Activated T-helper 1 cell treated with anti-CD3 and anti-CD28 coated beads, Interleukin-12 subunit alpha, Interleukin-12 subunit beta, Interleukin-2, Interleukin-4 antibody, amounts not matched to agents 30 ng/mL and 10 ng/mL and 1 ng/mL, durations not matched to agents 14 hours and 24 hours and 36 hours (primary cell): ENCODE measurements at regions not wholly inside any gene's neighbourhood (a gene's known extent, or its start where the extent isn't known, plus 50 kb on each side); places are given as distances from the start of the nearest gene placed in this dataset.
"Not testable (repeated sequence)": the region's sequence is repeated elsewhere in the genome, so short reads cannot be mapped to it uniquely, and the experiment has no call there.

Experiments
- DNase-seq: peaks from one replicate; pipeline ENCODE4 v3.0.0; 2021; ENCODE audit warnings: low spot score
- H3K27ac Mint-ChIP-seq: one replicate; pipeline ENCODE4 v1.8.0; 2021; ENCODE audit warnings: mild to moderate bottlenecking, mixed read lengths
- H3K27me3 Mint-ChIP-seq: one replicate; pipeline ENCODE4 v1.8.0; 2022; ENCODE audit warnings: mild to moderate bottlenecking, moderate library complexity, mixed read lengths; ENCODE audit not compliant: insufficient read depth
- H3K36me3 Mint-ChIP-seq: one replicate; pipeline ENCODE4 v1.8.0; 2021; ENCODE audit warnings: low read depth, mixed read lengths
- H3K4me1 Mint-ChIP-seq: one replicate; pipeline ENCODE4 v1.8.0; 2021; ENCODE audit warnings: low read depth, mixed read lengths
- H3K4me3 Mint-ChIP-seq: one replicate; pipeline ENCODE4 v1.8.0; 2021; ENCODE audit warnings: mild to moderate bottlenecking, moderate library complexity, mixed read lengths
- H3K9me3 Mint-ChIP-seq: one replicate; pipeline ENCODE4 v1.8.0; 2021; ENCODE audit warnings: mixed read lengths
- intact Hi-C: fragments of 100-400 bp; cut with micrococcal nuclease; formaldehyde crosslinking; loops from one replicate; pipeline ENCODE4 v1.15.1; 2024

DNA sequence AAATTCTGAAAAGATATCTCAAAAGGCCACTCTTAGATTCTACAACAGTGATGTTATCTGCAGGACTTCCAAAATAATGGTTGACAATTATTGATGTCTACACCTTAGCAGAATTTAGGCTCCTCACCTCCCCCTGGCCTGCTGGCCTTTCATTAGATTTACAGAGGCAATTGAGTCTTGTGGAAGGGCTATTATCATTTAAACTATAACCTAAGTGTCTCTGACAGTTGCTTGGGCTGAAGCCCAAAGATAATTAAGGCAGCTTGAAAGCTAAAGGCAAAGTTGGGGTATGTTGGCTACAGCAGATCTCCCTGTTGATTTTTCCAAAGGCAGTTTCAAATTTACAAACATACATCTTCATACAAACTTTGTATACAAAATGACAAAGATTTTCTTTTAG lies 912.3 kb downstream of the TAF11L14 start:
- intact Hi-C loops = no loop called here
- H3K27me3 Mint-ChIP-seq = no peaks in the 10 kb centered on the region
- H3K9me3 Mint-ChIP-seq = no peaks in the 10 kb centered on the region
- H3K36me3 Mint-ChIP-seq = no peaks in the 10 kb centered on the region
- H3K27ac Mint-ChIP-seq = no peak overlapping the region
- DNase-seq = no peak
- H3K4me1 Mint-ChIP-seq = no peaks in the 10 kb centered on the region
- no peak overlapping the region for H3K4me3 Mint-ChIP-seq

DNA sequence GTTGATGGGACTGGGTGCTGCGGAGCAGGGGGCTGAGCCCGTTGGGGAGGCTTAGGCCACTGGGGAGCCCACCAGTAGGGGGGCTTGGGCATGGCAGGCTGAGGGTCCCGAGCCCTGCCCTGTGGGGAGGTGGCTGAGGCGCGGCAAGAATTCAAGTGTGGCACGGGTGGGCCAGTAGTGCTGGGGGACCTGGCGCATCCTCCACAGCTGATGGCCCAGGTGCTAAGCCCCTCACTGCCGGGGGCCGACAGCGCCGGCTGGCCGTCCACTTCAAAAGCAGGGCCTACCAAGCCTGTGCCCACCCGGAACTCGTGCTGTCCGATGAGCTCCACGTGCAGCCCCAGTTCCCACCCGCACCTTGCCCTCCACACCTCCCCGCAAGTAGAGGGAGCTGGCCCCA lies 917.5 kb downstream of the TAF11L14 start:
- peaks cover 10% of the 10 kb centered on the region for H3K9me3 Mint-ChIP-seq
- H3K36me3 Mint-ChIP-seq = no peaks in the 10 kb centered on the region
- no peak for DNase-seq
- H3K4me3 Mint-ChIP-seq = no peak overlapping the region
- no peaks in the 10 kb centered on the region for H3K27me3 Mint-ChIP-seq
- H3K4me1 Mint-ChIP-seq = no peaks in the 10 kb centered on the region
- H3K27ac Mint-ChIP-seq = no peak overlapping the region
- intact Hi-C loops = no loop called here

DNA sequence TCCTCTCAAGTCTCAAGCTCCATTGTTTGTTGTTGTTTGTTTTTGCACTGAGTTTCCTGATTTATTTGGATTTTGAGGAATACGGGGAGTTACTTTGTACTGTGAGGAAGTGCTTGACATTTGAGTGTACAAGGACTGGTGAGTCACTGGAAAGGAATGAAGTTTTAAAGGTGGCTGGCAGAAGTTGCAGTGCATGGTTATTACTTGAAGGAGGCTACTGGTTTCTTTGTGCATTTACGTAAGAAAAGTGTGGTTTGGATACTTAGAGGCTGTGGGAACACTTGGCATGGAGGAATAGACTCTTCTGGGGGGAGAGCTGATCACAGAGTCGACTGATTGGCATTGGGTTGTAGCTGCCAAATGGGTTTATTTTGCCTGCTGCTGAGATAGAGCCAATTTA lies 919.0 kb downstream of the TAF11L14 start:
- Mint-ChIP-seq H3K4me3 (no peak overlapping the region), H3K27me3 (no peaks in the 10 kb centered on the region), H3K27ac (no peak overlapping the region), H3K36me3 (no peaks in the 10 kb centered on the region), H3K9me3 (peaks cover 10% of the 10 kb centered on the region), H3K4me1 (no peaks in the 10 kb centered on the region)
- intact Hi-C loops = no loop called here
- no peak for DNase-seq

DNA sequence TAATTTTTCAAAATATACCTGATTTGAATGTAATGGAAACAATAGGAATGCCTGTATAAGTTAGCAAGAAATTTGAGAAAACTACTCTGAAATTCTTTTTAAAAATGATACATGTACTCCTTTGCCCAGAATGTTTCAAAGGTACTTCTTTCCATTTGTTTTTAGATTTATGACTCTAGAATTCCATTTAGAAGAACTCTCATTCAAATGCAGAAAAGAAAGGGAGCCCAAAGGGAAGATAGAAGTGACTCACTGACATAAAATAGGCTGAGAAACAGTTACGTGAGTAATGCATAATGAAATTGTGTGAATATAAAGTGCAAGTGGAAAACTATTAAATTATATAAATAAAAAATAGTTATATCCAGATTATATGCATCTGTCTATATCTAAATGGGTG lies 926.3 kb downstream of the TAF11L14 start:
- Mint-ChIP-seq H3K27me3 (no peaks in the 10 kb centered on the region), H3K9me3 (no peaks in the 10 kb centered on the region), H3K4me1 (no peaks in the 10 kb centered on the region), H3K27ac (no peak overlapping the region), H3K36me3 (no peaks in the 10 kb centered on the region), H3K4me3 (no peak overlapping the region)
- no peak for DNase-seq
- intact Hi-C loops = no loop called here

DNA sequence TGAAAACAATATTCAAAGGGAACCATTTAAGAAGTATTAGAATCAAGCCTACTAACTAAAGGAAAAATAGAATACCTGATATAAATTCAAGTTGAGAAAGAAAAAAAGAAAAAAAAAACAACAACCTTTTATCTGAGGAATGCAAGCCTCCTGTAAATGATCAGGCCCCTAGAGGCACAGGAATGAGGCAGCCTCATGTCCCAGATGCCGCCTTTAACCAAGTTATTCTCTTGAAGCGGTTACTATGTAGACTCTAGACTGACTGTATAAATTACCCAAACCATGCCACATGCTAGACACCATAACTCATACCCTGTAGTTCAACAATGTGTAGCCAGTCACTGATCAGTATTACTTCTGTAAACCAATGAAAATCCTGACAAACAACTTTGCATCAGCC lies 929.6 kb downstream of the TAF11L14 start:
- intact Hi-C loops = no loop called here
- Mint-ChIP-seq H3K9me3 (no peaks in the 10 kb centered on the region), H3K4me1 (no peaks in the 10 kb centered on the region), H3K36me3 (no peaks in the 10 kb centered on the region), H3K27me3 (no peaks in the 10 kb centered on the region), H3K4me3 (no peak overlapping the region), H3K27ac (no peak overlapping the region)
- DNase-seq = no peak

DNA sequence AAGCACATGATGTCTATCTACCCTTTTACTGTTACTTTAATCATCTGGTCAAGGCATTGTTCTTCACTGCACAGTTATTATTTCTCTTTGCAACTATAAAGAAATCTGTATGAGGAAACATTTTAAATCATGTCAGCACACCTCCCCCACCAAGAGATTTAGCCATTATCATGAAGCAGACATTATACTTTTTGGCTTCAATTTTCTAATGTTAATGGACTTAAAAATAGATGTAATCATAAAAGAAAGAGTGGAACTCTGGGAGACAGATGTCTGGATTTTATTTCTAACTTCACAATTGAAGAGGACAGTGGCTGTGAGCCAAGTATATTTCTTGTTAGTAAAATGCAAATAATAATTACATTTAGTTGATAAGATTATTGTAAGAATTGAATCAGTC lies 932.4 kb downstream of the TAF11L14 start:
- no peak for DNase-seq
- H3K36me3 Mint-ChIP-seq = no peaks in the 10 kb centered on the region
- no peaks in the 10 kb centered on the region for H3K4me1 Mint-ChIP-seq
- H3K27ac Mint-ChIP-seq = no peak overlapping the region
- H3K4me3 Mint-ChIP-seq = no peak overlapping the region
- H3K27me3 Mint-ChIP-seq = no peaks in the 10 kb centered on the region
- intact Hi-C loops = no loop called here
- H3K9me3 Mint-ChIP-seq = no peaks in the 10 kb centered on the region

DNA sequence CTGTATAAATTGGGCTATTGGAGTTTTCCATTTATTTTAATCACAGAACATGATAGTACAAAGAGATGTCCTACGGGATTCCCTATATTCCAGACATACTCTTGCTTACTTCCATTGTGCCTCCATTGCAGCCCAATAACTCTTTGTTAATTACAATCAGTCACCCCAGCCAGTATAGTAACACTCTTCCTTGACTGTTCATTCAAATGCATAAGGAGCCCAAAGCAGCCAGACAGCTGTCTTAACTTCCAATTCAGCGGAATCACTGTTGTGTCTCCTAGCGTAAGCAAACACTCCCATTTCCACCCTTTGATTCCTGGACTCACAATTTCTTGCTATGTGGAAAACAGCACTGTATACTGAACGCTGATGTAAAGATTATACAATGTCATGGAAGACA lies 942.3 kb downstream of the TAF11L14 start:
- H3K27ac Mint-ChIP-seq = no peak overlapping the region
- no peak overlapping the region for H3K4me3 Mint-ChIP-seq
- H3K36me3 Mint-ChIP-seq = no peaks in the 10 kb centered on the region
- no peak for DNase-seq
- intact Hi-C loops = no loop called here
- no peaks in the 10 kb centered on the region for H3K4me1 Mint-ChIP-seq
- H3K9me3 Mint-ChIP-seq = peaks cover 8% of the 10 kb centered on the region
- H3K27me3 Mint-ChIP-seq = no peaks in the 10 kb centered on the region

DNA sequence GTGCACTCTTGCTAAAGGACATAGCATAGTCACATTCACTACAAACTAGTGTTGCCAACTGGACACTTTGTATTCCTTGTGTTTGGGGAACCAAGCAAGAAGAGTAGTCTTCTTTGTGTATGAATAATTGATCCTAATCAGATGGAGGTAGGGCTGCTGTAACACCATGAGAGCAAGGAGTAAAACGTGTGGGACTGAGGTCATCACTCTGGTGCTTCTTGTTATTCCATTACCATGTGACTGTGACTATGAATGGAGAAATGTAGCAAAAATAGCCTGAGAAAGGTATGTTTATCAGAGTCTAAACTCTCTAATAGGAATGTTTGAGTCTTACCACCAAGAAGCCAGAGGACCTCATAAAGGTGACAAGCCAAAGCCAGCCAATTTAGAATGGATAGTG lies 966.9 kb downstream of the TAF11L14 start:
- H3K27ac Mint-ChIP-seq = no peak overlapping the region
- intact Hi-C loops = no loop called here
- H3K9me3 Mint-ChIP-seq = no peaks in the 10 kb centered on the region
- no peaks in the 10 kb centered on the region for H3K27me3 Mint-ChIP-seq
- no peaks in the 10 kb centered on the region for H3K4me1 Mint-ChIP-seq
- H3K4me3 Mint-ChIP-seq = no peak overlapping the region
- no peak for DNase-seq
- no peaks in the 10 kb centered on the region for H3K36me3 Mint-ChIP-seq

DNA sequence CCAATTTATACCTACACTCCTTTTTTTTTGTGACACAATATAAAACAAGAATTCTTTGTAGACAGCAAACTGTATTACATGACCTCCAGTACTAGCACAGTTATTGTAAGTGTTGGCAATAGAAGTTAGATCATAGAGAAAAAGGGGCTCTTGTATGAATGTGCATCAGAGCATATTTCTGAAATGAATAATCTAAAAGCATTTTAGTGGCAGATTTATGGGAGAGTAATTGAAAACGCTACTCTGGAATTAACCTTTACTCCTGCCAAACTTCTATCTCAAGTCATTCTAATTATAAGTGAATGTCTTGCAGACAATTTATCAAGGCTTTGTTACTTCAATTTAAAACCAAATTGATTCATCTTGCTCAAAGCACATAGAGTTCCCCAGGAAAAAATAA lies 968.1 kb downstream of the TAF11L14 start:
- Mint-ChIP-seq H3K36me3 (no peaks in the 10 kb centered on the region), H3K4me3 (no peak overlapping the region), H3K27ac (no peak overlapping the region), H3K4me1 (no peaks in the 10 kb centered on the region), H3K9me3 (no peaks in the 10 kb centered on the region), H3K27me3 (no peaks in the 10 kb centered on the region)
- no peak for DNase-seq
- intact Hi-C loops = no loop called here

DNA sequence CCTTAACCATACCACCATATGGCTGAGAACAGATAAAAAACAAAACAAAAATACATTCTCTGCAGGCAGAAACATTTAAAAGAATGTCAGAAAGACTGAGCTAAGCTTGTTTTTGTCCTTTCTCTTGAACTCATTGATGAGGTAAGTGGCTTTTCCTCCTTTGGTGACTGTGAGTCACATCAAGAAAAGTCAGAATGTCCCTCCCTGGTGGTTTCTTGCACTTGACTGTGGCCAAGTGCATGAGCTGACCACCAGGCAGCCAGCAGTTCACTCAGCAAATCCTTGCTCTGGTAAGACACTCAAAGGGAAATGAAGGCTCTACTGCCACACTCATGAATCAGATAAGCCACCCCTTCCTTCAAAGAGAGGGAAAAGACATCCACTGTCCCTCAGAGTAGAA lies 970.9 kb downstream of the TAF11L14 start:
- Mint-ChIP-seq H3K36me3 (no peaks in the 10 kb centered on the region), H3K9me3 (no peaks in the 10 kb centered on the region), H3K27ac (no peak overlapping the region), H3K27me3 (no peaks in the 10 kb centered on the region), H3K4me1 (no peaks in the 10 kb centered on the region), H3K4me3 (no peak overlapping the region)
- no peak for DNase-seq
- intact Hi-C loops = no loop called here

DNA sequence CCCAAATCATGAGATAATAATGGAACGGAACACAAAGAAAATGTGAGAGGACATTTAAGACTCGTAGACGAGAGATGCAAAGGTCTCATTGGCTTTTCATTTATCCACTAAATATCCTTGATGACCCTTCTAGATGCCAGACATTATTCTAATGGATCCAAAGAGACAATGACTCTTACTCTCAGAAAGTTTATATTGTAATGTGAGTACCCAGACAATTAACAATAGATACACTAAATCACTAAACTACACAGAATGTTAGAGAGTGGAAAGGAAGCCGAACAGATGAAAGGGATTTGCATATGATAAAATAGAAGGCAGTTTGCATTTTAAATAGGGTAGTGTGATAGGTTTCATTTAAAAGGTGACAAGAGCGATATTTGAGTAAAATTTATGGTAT lies 973.3 kb downstream of the TAF11L14 start:
- Mint-ChIP-seq H3K9me3 (no peaks in the 10 kb centered on the region), H3K4me1 (no peaks in the 10 kb centered on the region), H3K27me3 (no peaks in the 10 kb centered on the region), H3K36me3 (no peaks in the 10 kb centered on the region), H3K27ac (no peak overlapping the region), H3K4me3 (no peak overlapping the region)
- DNase-seq = no peak
- intact Hi-C loops = no loop called here

DNA sequence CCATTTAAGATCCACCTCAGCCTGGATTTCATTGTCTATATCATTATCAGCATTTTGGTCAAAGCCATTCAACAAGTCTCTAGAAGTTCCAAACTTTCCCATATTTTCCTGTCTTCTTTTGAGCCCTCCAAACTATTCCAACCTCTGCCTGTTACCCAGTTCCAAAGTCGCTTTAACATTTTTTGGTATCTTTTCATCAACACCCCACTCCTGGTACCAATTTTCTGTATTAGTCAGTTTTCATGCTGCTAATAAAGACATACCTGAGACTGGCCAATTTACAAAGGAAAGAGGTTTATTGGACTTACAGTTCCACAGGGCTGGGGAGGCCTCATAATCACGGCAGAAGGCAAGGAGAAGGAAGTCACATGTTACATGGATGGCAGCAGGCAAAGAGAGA lies 982.9 kb downstream of the TAF11L14 start:
- H3K4me3 Mint-ChIP-seq, H3K27ac Mint-ChIP-seq, H3K27me3 Mint-ChIP-seq, DNase-seq, H3K36me3 Mint-ChIP-seq, intact Hi-C loops, H3K4me1 Mint-ChIP-seq: not testable (repeated sequence)
- peaks cover 14% of the 10 kb centered on the region for H3K9me3 Mint-ChIP-seq

DNA sequence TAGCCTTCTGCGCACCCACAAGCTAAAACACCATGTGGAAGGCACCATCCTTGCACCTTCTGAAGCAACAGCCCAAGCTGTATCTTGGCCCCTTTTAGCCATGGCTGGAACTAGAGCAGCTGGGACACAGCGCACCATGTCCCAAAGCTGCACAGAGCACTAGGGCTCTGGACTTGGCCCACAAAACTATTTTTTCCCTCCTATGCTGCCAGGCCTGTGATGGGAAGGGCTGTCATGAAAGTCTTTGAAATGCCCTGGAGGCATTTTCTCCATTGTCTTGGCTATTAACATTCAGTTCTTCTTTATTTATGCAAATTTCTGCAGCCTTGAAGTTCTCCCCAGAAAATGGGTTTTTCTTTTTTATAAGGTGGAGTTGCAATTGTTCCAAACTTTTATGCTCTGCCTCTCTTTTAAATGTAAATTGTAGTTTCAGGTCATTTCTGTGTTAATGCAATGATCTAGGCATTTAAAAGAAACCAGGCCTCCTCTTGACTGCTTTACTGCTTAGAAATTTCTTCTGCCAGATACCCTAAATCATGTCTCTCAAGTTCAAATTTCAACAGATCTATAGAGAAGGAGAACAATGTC lies 996.3 kb downstream of the TAF11L14 start:
- Mint-ChIP-seq H3K4me3 (no peak overlapping the region), H3K9me3 (peaks cover 6% of the 10 kb centered on the region), H3K36me3 (no peaks in the 10 kb centered on the region), H3K27me3 (no peaks in the 10 kb centered on the region), H3K4me1 (no peaks in the 10 kb centered on the region), H3K27ac (no peak overlapping the region)
- DNase-seq = no peak
- intact Hi-C loops = no loop called here

DNA sequence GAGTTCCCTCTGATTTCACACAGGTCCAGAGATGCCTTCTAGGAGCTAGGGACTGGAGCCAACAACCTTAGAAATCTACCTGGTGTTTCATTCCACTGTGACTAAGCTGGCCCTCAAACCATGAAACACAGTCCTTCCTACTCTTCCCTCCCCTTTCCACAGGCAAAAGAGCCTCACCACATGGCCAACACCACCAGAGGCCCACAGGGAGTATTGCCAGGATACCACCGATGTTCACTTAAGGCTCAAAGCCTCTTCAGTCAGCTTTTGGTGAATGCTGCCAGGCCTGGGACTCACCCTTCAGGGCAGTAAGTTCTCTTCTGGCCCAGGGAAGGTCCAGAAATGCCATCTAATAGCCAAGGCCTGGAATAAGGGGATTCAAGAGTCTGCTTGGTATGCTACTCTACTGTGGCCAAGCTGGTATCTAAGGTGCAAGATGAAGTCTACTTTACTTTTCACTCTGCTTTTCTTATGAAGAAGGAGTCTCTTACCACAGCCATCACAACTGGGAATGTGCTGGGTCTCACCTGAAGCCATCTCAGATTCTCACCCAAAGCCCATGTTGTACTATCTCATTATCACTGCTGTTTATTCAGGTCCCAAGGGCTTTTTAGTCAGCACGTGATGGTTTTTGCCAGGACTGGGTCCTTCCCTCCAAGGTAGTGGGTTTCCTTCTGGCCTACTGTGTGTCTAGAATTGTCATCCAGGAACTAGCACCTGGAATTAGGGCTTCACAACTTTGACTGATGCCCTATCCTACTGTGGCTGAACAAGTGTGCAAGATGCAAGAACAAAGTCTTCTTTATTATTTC lies 1018.4 kb downstream of the TAF11L14 start:
- Mint-ChIP-seq H3K4me3 (no peak overlapping the region), H3K27ac (no peak overlapping the region), H3K27me3 (no peaks in the 10 kb centered on the region), H3K9me3 (peaks cover 14% of the 10 kb centered on the region), H3K36me3 (no peaks in the 10 kb centered on the region), H3K4me1 (no peaks in the 10 kb centered on the region)
- intact Hi-C loops = no loop called here
- no peak for DNase-seq
